ENCODE measurements at regions not wholly inside any gene's neighbourhood (a gene's known extent, or its start where the extent isn't known, plus 50 kb on each side); places are given as distances from the start of the nearest gene placed in this dataset.

- H3K27ac Mint-ChIP-seq = no peak overlapping the region
- TF ChIP-seq CTCF (conservative IDR thresholded peaks at IDR 0.05) = no peak
- H3K27me3 Mint-ChIP-seq = no peaks in the 10 kb centered on the region
- no peaks in the 10 kb centered on the region for H3K4me1 Mint-ChIP-seq (ENCODE audit: unreplicated experiment)
- no peak overlapping the region for H3K4me3 Mint-ChIP-seq
- no peaks in the 10 kb centered on the region for H3K36me3 Mint-ChIP-seq
- no peak for DNase-seq (ENCODE audit: extremely low spot score, unreplicated experiment)
- no peaks in the 10 kb centered on the region for H3K9me3 Mint-ChIP-seq
Observed at GRCh38 chr3:154582501-154582900, 152.5 kb upstream of the GPR149 start.

DNA sequence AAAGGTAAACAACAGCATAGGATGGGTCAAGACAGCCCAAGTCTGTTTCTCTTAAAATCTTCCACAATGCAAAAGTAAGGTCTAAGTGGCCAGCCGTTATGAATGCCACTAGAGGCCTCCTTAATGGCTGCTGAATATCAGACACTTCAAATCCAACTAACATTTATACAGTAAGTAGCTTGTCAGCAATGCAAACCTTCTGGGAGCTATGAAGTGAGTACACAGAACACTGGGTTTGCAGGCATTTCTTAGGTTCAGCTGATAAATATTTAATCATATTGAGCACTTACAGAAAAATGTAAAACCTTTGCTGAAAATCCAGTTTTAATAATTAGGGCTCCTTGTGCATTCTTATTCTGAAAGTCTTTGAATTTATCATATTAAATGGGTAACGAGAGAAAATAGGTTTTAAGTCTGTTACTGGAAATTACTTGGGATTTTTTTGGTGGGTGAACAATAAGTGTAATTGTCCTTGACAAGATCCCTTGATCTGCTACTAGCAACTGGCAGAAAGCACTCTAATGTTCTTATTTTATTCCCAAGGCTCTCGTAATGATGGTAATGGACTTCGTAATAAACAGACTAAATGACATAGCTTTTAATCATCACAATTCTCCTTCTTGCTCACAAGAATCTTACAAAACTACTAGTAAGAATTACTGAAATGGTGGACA lies 141.7 kb upstream of the GPR149 start:
- H3K27ac Mint-ChIP-seq = no peak overlapping the region
- no peaks in the 10 kb centered on the region for H3K4me1 Mint-ChIP-seq (ENCODE audit: unreplicated experiment)
- no peaks in the 10 kb centered on the region for H3K36me3 Mint-ChIP-seq
- no peak for DNase-seq (ENCODE audit: extremely low spot score, unreplicated experiment)
- TF ChIP-seq CTCF (conservative IDR thresholded peaks at IDR 0.05) = no peak
- no peaks in the 10 kb centered on the region for H3K27me3 Mint-ChIP-seq
- no peaks in the 10 kb centered on the region for H3K9me3 Mint-ChIP-seq
- no peak overlapping the region for H3K4me3 Mint-ChIP-seq

DNA sequence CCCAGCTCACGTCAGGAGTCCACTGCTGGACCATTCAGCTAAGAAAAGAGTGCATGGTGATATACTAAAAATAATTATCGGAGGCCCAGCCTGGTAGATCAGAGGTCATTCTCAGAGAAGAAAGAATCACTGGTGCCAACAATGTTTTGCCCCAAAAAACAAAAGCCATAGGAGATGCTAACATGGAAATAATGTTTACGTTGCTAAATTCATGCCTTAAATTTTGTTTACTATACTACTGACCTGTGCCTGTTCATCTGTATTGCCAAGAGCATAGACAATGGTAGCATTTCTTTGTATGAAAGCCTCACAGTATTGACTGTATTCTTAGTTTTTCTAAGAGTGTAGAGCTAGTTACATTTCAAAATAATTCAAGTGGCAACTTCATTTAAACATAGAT lies 138.1 kb upstream of the GPR149 start:
- no peaks in the 10 kb centered on the region for H3K9me3 Mint-ChIP-seq
- H3K36me3 Mint-ChIP-seq = no peaks in the 10 kb centered on the region
- TF ChIP-seq CTCF (conservative IDR thresholded peaks at IDR 0.05) = no peak
- no peak overlapping the region for H3K4me3 Mint-ChIP-seq
- no peaks in the 10 kb centered on the region for H3K4me1 Mint-ChIP-seq (ENCODE audit: unreplicated experiment)
- no peaks in the 10 kb centered on the region for H3K27me3 Mint-ChIP-seq
- no peak overlapping the region for H3K27ac Mint-ChIP-seq
- no peak for DNase-seq (ENCODE audit: extremely low spot score, unreplicated experiment)

- Mint-ChIP-seq H3K9me3 (no peaks in the 10 kb centered on the region), H3K4me3 (no peak overlapping the region), H3K27me3 (no peaks in the 10 kb centered on the region), H3K36me3 (no peaks in the 10 kb centered on the region), H3K27ac (no peak overlapping the region), H3K4me1 (ENCODE audit: unreplicated experiment) (no peaks in the 10 kb centered on the region)
- no peak for DNase-seq (ENCODE audit: extremely low spot score, unreplicated experiment)
- no peak for TF ChIP-seq CTCF (conservative IDR thresholded peaks at IDR 0.05)
Observed at GRCh38 chr3:154559623-154560022, 129.6 kb upstream of the GPR149 start.

GRCh38 chr3:154552338-154552737 lies 122.3 kb upstream of the GPR149 start:
- H3K4me3 Mint-ChIP-seq = no peak overlapping the region
- H3K9me3 Mint-ChIP-seq = no peaks in the 10 kb centered on the region
- no peak for DNase-seq (ENCODE audit: extremely low spot score, unreplicated experiment)
- H3K4me1 Mint-ChIP-seq (ENCODE audit: unreplicated experiment) = no peaks in the 10 kb centered on the region
- no peaks in the 10 kb centered on the region for H3K27me3 Mint-ChIP-seq
- H3K36me3 Mint-ChIP-seq = no peaks in the 10 kb centered on the region
- TF ChIP-seq CTCF (conservative IDR thresholded peaks at IDR 0.05) = no peak
- no peak overlapping the region for H3K27ac Mint-ChIP-seq

DNA sequence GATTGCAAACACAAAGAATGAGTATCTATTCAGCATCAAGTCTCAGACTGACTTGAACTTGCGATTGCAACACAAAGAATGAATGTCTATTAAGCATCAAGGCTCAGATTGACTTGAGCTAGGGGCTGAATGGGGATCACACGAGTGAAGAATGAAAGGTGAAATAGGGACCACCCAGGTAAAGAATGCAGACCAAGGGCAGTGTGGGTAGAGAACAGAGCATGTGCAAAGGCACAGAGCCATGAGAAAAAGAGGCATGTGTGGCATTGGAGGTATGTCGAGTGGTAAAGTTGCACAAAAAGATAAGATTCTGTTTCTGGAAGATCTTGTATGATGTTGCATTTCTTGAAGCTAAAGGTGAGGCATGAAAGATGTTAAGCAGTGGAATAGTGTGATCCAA lies 119.4 kb upstream of the GPR149 start:
- H3K9me3 Mint-ChIP-seq = no peaks in the 10 kb centered on the region
- H3K27ac Mint-ChIP-seq = no peak overlapping the region
- H3K27me3 Mint-ChIP-seq = no peaks in the 10 kb centered on the region
- no peaks in the 10 kb centered on the region for H3K36me3 Mint-ChIP-seq
- no peaks in the 10 kb centered on the region for H3K4me1 Mint-ChIP-seq (ENCODE audit: unreplicated experiment)
- no peak for TF ChIP-seq CTCF (conservative IDR thresholded peaks at IDR 0.05)
- H3K4me3 Mint-ChIP-seq = no peak overlapping the region
- no peak for DNase-seq (ENCODE audit: extremely low spot score, unreplicated experiment)
